Stimulated activated CD8-positive, alpha-beta memory T cell treated with anti-CD3 and anti-CD28 coated beads, Interleukin-12 subunit alpha, Interleukin-12 subunit beta, amount 100 ng/mL, for 1 hour (primary cell): ENCODE measurements at regions not wholly inside any gene's neighbourhood (a gene's known extent, or its start where the extent isn't known, plus 50 kb on each side); places are given as distances from the start of the nearest gene placed in this dataset.

Experiments used
- DNase-seq: peaks from one replicate; pipeline ENCODE4 v3.0.0-alpha.2; 2020; ENCODE audit warnings: low read depth

DNA sequence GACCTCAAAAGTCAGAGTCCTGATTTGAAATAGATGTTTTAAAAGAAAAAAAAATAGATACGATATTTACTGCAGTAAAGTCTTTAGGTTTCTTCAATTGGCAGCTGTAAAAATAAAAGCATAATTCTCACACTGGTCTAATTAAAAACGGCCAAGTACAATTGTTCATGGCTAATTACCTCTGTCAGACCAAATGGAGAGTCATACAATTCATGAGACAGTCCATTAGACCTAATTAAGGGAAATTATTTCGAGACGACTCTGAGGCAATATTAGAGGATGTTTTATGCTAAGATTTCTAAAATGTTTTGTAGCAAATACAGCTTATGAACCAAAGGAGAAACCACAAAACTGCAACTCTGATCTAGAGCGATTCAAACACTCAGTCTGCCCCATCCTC, 131.3 kb downstream of the PHLDA1 start:
- DNase-seq = no peak

GRCh38 chr12:75894965-75895754, 136.4 kb downstream of the PHLDA1 start:
- DNase-seq = no peak

DNA sequence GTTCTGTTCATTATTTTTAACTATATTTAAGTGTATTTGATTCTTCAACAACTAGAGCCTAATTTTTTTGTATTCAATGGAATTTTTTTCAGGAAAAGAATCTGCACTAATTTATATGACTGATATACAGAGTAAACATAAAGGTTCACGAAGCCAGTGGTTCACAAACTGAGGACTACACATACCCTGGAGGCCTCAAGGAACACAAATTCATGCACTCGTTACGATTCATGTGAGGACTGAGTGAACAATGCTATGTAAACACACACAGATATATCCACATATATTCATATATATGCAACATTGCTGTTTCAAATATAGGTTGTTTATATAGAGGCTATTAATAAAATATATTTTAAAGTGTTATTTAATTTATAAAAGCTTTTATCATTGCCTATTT, 137.8 kb downstream of the PHLDA1 start:
- DNase-seq = no peak

DNA sequence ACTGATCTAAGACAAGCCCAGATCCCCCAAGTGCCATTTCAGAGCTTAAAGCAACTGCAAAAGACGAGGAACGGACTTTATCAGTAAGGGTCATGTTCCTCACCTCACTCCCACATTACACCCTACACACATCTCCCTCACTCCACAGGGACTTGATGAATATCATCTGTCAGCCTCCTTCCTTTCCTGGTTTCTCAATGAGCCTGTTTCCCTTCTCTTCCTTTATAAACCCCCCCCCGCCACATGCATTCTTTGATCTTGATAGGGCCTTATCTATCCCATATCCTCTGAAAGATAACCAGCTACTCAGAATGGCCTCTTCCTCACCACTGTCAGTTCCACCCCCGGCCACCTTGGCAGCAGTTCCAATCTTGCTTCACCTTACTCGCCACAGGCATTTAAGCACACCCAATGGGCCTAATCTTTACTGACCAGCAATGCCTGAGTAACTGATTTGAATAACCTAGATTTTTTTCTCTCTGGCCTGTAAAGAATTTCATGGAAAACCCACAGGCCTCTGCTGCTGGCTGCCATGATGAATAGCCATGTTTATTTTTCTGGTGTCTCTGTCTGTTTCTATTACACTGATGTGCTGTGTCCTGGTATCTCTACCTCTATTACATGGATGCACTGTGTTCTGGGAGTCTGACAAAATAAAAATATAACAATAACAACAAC, 138.7 kb downstream of the PHLDA1 start:
- no peak for DNase-seq

DNA sequence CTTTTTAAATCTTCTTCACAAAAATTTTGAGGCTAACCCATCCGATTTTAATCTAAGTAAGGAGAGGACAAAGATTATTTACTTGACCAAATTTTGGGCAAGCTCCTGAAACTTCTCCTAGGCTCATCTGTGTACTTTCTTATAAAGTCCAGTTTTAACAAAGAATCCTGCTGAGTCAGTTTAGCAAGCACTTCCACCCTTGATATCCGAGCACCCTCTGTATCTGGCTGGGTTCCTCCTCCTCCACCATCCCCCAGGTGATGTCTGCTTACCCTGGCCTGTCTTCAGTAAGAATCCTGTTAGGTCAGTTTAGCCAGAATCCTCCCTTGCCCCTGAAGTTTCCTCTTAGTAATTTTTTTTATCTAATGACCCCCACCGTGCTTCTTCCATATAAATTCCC, 140.5 kb downstream of the PHLDA1 start:
- no peak for DNase-seq

- DNase-seq = no peak
Measured at GRCh38 chr12:75890660-75891059, 140.9 kb downstream of the PHLDA1 start.

- DNase-seq = no peak
Measured at GRCh38 chr12:75890141-75890540, 141.4 kb downstream of the PHLDA1 start.

GRCh38 chr12:75888874-75889613, 142.5 kb downstream of the PHLDA1 start:
- no peak for DNase-seq

DNA sequence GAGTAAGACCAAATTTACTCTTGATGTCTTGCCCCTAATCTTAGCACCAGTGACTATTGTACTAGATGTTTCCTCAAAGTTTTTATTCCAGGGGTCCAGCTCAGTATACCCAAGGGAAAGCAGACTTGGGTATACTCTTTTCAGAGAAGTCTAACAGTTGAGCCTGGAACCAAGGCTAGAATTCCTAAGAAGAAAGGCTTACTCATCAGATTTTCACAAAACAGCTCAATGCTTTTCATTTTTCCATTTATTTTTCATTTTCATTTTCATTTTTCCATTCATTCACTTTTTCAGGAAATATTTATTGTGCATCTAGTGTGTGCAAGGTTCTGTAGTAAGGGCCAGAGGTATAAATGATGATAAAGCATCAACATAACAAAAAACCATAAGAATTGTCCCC, 143.2 kb downstream of the PHLDA1 start:
- DNase-seq = no peak

DNA sequence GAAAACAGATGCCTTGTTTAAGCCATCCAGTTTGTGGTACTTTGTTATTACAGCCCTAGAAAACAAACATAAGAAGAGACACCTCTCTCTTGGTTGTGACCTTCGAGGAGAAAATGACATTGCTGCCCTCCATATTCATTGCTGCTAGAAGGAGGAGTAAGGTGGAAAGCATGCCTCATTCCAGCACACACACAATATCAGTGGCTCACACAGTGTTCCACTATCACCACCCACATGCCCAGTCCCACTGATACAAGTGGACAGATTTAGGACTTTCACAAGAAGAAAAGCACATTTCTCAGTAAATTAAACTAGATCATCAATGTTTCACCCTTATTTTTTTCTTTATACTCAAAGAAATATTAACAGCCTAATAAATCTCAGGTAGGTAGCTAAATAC, 143.6 kb downstream of the PHLDA1 start:
- DNase-seq = no peak

- no peak for DNase-seq
Measured at GRCh38 chr12:75884465-75884985, 147.1 kb downstream of the PHLDA1 start.

GRCh38 chr12:75883241-75883640, 148.3 kb downstream of the PHLDA1 start:
- no peak for DNase-seq

- no peak for DNase-seq
Measured at GRCh38 chr12:75882421-75882820, 149.2 kb downstream of the PHLDA1 start.

DNA sequence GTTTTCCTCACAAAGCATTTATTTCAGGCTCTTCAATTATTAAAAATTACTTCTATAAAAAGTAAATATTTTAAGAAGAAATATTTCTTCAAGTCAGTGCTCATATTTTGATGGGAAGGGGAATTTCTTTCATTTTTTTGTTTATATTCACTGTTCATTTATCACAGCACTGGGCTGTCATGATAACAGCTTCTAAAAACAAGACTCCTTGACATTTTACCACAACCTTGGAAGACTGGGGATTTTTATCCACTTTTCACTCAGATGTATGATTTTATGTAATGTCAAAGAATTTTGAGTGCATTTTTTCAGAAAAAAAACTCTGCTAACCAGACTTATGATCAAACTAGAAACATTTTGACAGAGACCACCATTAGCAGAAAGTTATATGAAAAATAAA, 149.7 kb downstream of the PHLDA1 start:
- DNase-seq = no peak

DNA sequence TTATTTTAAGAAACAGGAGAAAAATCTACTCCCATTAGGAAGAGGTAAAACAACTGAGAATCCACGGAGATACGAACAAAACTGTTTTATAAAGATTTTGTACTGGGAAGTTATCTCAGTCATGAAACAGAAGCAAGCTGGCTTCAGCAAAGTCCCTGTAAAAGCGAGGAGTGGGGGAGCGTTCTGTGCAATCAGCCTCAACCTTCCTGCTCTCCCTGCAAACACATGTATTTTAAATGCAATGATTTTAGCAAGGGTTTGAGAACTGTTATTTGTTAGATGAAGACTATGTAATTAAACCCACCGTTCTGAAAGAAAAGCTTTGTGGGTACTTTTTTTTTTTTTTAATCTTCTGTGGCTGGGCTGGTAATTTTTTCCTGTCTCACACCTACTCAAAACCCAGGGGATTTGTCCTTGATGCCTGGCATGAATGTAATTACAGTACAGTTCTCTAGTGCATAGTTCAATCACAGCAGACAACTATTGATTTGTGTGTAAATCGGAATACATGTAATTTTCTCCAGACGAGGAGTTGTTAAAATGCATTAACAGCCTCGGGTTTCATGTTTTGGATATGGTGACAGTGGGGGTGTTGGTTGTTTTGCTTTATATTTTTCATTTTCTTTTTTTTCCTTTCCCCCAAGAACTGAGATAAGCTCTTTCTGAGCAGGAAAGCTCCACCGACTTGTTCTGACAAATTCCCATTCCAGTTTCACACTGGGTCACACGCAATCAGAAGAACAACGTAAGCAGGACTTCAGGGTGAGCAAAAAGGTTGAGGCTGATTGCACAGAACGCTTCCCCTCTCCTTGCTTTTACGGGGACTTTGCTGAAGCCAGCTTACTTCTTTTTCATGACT, 153.6 kb downstream of the PHLDA1 start:
- DNase-seq = no peak

DNA sequence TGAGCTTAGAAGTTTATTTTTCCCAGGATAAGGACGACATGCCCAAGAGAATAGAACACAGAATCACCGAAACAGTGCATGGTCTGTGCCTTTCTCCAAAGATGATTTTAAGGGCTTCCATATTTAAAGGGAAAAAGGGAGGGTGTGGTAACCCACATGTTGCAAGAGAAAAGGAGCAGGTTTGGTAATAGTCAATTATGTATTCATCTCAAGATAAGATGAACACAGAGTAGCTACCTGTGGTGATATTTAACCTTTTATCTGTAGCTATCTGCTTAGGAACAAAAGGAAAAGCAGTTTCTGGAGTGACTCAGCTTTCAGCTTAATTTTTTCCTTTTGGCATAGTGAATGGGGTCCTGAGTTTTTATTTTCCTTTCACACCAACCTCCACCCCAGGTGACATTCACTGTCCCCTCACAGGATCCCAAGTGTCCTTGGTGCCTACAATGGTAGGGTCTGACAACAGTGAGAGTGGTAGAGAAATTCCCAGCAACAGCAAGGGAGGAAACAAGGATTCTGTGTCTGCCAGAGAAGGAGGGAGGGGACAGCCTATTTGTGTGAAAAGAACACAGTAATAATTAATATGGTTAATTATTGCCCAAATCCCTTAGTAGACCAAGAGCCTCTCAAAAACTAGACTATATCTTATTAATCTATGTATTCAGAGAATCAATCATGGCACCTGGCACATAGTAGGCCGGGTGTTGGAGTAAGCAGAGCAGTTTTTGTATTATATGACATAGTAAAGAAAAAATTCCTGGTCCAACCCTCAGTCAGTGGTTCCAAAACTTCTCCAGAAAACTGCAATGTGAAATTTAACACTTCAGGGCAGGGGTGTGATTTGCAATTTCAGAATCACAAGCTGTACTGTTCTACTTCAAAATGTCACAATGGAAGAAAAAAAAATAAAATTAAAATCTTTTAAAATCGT, 154.5 kb downstream of the PHLDA1 start:
- DNase-seq = no peak

- DNase-seq = no peak
Measured at GRCh38 chr12:75874441-75874840, 157.1 kb downstream of the PHLDA1 start.

GRCh38 chr12:75872762-75873161, 158.8 kb downstream of the PHLDA1 start:
- DNase-seq = no peak

DNA sequence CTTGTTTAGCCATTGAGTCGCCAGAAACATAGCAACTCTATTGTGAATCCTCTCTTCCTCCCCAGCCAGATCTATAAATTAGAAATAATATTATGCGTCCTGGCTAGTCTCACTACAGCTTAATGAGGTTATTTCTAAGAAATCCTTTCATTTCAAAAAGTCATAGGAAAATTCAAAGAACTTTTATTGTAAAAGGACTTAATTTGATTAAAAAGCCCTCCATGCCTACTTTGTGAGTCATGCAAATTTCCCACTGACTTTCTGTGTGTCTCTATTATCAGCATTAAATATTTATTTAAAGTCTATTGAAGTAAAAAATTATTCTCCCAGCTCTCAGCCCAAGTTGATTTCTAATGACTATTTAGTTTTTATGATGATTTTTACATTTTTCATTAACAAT, 160.7 kb downstream of the PHLDA1 start:
- no peak for DNase-seq

- DNase-seq = no peak
Measured at GRCh38 chr12:75868501-75868900, 163.1 kb downstream of the PHLDA1 start.

- no peak for DNase-seq
Measured at GRCh38 chr12:75865315-75865714, 166.3 kb downstream of the PHLDA1 start.
